Kidney epithelial cell (primary cell): ENCODE measurements at regions not wholly inside any gene's neighbourhood (a gene's known extent, or its start where the extent isn't known, plus 50 kb on each side); places are given as distances from the start of the nearest gene placed in this dataset.
"Not testable (repeated sequence)": the region's sequence is repeated elsewhere in the genome, so short reads cannot be mapped to it uniquely, and the experiment has no call there.

ENCODE experiments used
- DNase-seq: peaks from one replicate; pipeline ENCODE4 v3.0.0-alpha.2; 2010; ENCODE audit warnings: low read depth
- H3K27me3 ChIP-seq: 2 replicates; pipeline ENCODE4 v1.6.0; 2011; ENCODE audit warnings: low read length; ENCODE audit not compliant: control insufficient read depth, insufficient read depth
- H3K36me3 ChIP-seq: 2 replicates; pipeline ENCODE4 v1.5.1; 2011; ENCODE audit warnings: low read length; ENCODE audit not compliant: control insufficient read depth, insufficient read depth
- H3K4me3 ChIP-seq: 2 replicates; pipeline ENCODE4 v1.5.1; 2011; ENCODE audit warnings: low read depth, mild to moderate bottlenecking, control low read depth, low read length
- TF ChIP-seq, protein P1 (sequence below): IDR thresholded peaks from 2 replicates; pipeline ENCODE4 v1.5.1; 2011; ENCODE audit warnings: mild to moderate bottlenecking, moderate library complexity, low read length, control low read depth, inconsistent platforms; ENCODE audit not compliant: insufficient read depth, poor library complexity, severe bottlenecking

DNA sequence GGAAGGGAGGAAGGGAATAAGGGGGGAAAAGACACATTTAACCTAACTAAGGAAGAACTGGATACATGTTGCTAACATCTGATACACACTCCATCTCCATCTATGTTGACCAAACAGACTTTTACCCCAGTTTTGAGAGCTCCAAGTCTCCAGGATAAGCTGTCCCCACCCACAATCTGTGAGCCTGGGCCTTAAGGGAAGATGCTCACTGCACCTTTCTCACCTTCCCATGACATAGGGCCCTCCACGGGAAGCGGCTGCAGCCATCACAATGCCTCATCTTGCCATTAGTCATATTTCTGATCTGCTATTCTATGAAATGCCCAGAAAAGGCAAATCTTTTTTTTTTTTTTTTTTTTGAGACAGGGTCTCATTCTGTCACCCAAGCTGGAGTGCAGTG, 126.6 kb upstream of the SALL4 start:
- Histone ChIP-seq H3K36me3 (no peaks in the 10 kb centered on the region), H3K4me3 (no peak overlapping the region), H3K27me3 (no peaks in the 10 kb centered on the region)
- no peak for DNase-seq
- TF ChIP-seq, protein P1, sequence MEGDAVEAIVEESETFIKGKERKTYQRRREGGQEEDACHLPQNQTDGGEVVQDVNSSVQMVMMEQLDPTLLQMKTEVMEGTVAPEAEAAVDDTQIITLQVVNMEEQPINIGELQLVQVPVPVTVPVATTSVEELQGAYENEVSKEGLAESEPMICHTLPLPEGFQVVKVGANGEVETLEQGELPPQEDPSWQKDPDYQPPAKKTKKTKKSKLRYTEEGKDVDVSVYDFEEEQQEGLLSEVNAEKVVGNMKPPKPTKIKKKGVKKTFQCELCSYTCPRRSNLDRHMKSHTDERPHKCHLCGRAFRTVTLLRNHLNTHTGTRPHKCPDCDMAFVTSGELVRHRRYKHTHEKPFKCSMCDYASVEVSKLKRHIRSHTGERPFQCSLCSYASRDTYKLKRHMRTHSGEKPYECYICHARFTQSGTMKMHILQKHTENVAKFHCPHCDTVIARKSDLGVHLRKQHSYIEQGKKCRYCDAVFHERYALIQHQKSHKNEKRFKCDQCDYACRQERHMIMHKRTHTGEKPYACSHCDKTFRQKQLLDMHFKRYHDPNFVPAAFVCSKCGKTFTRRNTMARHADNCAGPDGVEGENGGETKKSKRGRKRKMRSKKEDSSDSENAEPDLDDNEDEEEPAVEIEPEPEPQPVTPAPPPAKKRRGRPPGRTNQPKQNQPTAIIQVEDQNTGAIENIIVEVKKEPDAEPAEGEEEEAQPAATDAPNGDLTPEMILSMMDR: no peak

DNA sequence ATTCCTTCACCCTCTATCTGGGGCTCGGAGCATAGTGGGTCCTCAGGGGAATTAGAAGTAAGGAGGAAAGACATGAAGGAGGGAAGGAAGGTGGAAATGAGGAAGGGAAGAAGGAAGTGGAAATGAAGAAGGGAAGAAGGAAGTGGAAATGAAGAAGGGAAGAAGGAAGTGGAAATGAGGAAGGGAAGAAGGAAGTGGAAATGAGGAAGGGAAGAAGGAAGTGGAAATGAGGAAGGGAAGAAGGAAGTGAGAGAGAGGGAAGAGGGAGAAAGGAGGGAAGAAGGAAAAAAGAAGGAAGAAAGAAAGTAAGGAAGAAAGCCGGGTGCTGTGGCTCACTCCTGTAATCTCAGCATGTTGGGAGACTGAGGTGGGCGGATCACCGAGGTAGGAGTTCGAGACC, 125.6 kb upstream of the SALL4 start:
- H3K36me3 ChIP-seq, H3K27me3 ChIP-seq, H3K4me3 ChIP-seq, DNase-seq: not testable (repeated sequence)

- Histone ChIP-seq H3K4me3 (no peak overlapping the region), H3K36me3 (no peaks in the 10 kb centered on the region), H3K27me3 (no peaks in the 10 kb centered on the region)
- no peak for DNase-seq
- TF ChIP-seq, protein P1: no peak
These were observed 124.5 kb upstream of the SALL4 start for GRCh38 chr20:51926670-51927305.

DNA sequence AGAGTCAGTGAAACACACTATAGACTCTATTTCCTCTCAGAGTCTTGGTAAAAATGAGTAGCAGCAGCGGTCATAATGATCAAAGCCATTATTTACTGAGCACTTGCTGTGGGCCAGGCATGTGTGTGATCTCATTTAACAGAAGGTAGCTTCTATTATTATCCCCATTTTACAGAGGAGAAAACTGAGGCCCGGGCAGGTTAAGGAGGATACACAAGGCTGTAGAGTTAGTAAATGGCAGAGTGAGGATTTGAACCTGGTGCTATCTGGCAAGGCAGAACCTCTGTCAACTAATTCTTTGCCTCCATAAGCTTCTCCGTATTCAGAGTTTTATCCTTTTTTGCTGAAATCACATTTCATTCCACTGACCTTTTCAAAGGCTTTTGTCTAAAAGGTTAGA, 122.2 kb upstream of the SALL4 start:
- H3K27me3 ChIP-seq: no peaks in the 10 kb centered on the region
- TF ChIP-seq, protein P1: no peak
- no peak for DNase-seq
- H3K4me3 ChIP-seq: no peak overlapping the region
- no peaks in the 10 kb centered on the region for H3K36me3 ChIP-seq

- H3K4me3 ChIP-seq: no peak overlapping the region
- no peaks in the 10 kb centered on the region for H3K36me3 ChIP-seq
- no peak for DNase-seq
- no peaks in the 10 kb centered on the region for H3K27me3 ChIP-seq
- TF ChIP-seq, protein P1: no peak
These were observed 121.3 kb upstream of the SALL4 start for GRCh38 chr20:51923633-51924032.

DNA sequence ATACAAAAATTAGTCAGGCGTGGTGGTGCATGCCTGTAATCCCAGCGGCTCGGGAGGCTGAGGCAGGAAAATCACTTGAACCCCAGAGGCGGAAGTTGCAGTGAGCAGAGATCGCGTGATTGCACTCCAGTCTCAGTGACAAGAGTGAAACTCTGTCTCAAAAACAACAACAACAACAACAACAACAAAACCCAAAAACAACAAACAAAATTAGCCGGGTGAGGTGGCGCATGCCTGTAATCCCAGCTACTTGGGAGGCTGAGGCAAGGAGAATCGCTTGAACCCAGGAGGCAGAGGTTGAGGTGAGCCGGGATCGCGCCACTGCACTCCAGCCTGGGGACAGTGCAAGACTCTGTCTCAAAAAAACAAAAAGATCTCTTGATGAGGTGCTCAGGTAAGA, 120.5 kb upstream of the SALL4 start:
- H3K4me3 ChIP-seq, DNase-seq, H3K27me3 ChIP-seq, H3K36me3 ChIP-seq: not testable (repeated sequence)

DNA sequence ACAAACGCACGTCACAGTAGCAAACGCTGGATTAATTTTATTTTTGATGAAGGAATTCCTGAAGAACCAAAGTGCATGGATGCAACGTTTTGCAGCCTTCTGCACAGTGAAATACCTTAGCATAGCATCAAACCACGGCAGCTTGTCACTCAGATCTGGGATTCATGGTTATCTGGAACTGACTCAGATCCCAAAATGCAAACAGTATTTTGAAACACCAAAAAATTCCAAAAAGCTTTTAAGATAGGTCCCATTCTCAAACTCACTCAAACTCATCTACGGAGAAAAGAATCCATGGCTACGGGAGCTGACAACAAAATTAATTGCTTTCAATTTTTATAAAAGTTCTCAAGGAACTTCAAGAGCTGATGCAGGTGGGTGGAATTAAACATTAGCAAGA, 116.2 kb upstream of the SALL4 start:
- no peak overlapping the region for H3K4me3 ChIP-seq
- DNase-seq: no peak
- TF ChIP-seq, protein P1: no peak
- H3K36me3 ChIP-seq: no peaks in the 10 kb centered on the region
- H3K27me3 ChIP-seq: no peaks in the 10 kb centered on the region
